K562 (cell line): ENCODE measurements at regions not wholly inside any gene's neighbourhood (a gene's known extent, or its start where the extent isn't known, plus 50 kb on each side); places are given as distances from the start of the nearest gene placed in this dataset.

Experiments
- CCAR2 ChIP-seq: fragments of 200-400 bp; formaldehyde crosslinking; IDR thresholded peaks from 2 replicates; pipeline ENCODE4 v1.6.1; 2017; ENCODE audit warnings: mild to moderate bottlenecking, low read depth, low read length
- CUX1 ChIP-seq: fragments of 200-800 bp; sonication (Bioruptor generic); IDR thresholded peaks from 2 replicates; pipeline ENCODE4 v1.6.1; 2016; ENCODE audit warnings: missing genetic modification characterization, missing compliant biosample characterization
- E4F1 ChIP-seq: fragments of 250-450 bp; sonication (Bioruptor Pico); IDR thresholded peaks from 2 replicates; pipeline ENCODE4 v1.5.0; 2021; ENCODE audit warnings: mild to moderate bottlenecking, borderline replicate concordance
- MEF2D ChIP-seq: conservative IDR thresholded peaks from 2 replicates; pipeline ENCODE4 v1.6.1; 2016; ENCODE audit warnings: low read depth, missing genetic modification characterization, missing compliant biosample characterization
- YBX1 ChIP-seq: fragments of 450-650 bp; IDR thresholded peaks from 2 replicates; pipeline ENCODE4 v1.7.1; 2016; ENCODE audit warnings: mild to moderate bottlenecking

GRCh38 chr10:35789996-35790395 lies 147.9 kb upstream of the FZD8 start (continued):
- TF ChIP-seq E4F1, result no peak
- no peak for TF ChIP-seq CUX1 (CRISPR knock-in tag)
- no peak for TF ChIP-seq CCAR2
- TF ChIP-seq MEF2D (tag), result no peak
- no peak for TF ChIP-seq YBX1
